ENCODE measurements at regions not wholly inside any gene's neighbourhood (a gene's known extent, or its start where the extent isn't known, plus 50 kb on each side); places are given as distances from the start of the nearest gene placed in this dataset.

GRCh38 chr22:47471406-47471805, 709.0 kb downstream of the TBC1D22A start:
- Histone ChIP-seq H3K4me1 (ENCODE audit: insufficient read depth, low read length) (no peaks in the 10 kb centered on the region), H3K27me3 (ENCODE audit: control insufficient read depth in 1 of 2, insufficient read depth in 2 of 2, low read length in 2 of 2) (no peaks in the 10 kb centered on the region; a peak in 2 of 5 replicates), H3K4me3 (replicated peaks in 1 of 3; ENCODE audit: insufficient read depth in 1 of 3, low read depth in 2 of 3, low read length in 3 of 3) (no peak overlapping the region), H3K79me2 (ENCODE audit: insufficient read depth, low read length) (no peaks in the 10 kb centered on the region), H3K36me3 (replicated peaks in 1 of 2; ENCODE audit: control insufficient read depth in 1 of 2, insufficient read depth in 2 of 2, low read length in 2 of 2) (no peaks in the 10 kb centered on the region), H3K27ac (ENCODE audit: extremely low read length, insufficient read depth, low read length) (no peak overlapping the region), H2AFZ (ENCODE audit: low read length) (no peak overlapping the region), H3K4me2 (ENCODE audit: low read depth, low read length) (no peak overlapping the region), H4K20me1 (ENCODE audit: insufficient read depth, low read length) (no peaks in the 10 kb centered on the region), H3K9ac (ENCODE audit: insufficient read depth, low read depth, low read length) (no peak overlapping the region), H3K9me3 (ENCODE audit: low read length) (no peaks in the 10 kb centered on the region)
- FAIRE-seq, result no peak
- in situ Hi-C loops (cut with HindIII; ENCODE audit: extremely low pct_ligation_motif_present, low pct_unique_long_range_greater_than_20kb), result no loop called here
- ChIA-PET CTCF (ENCODE audit: low intra/inter-chr PET ratio, low total read pairs) (no interaction called here), POLR2A (no interaction called here)
- BruUV-seq (replicated peaks), result no TSS peak
- intact Hi-C loops (cut with micrococcal nuclease; ENCODE audit: unreplicated experiment), result no loop called here
- no peak for ATAC-seq
- no peak for DNase-seq (ENCODE audit: low spot score)
- TF ChIP-seq ZNF260 (CRISPR knock-in tag; IDR thresholded peaks at IDR 0.05; ENCODE audit: borderline replicate concordance, low read depth) (no peak), RAD21 (CRISPR knock-in tag; IDR thresholded peaks at IDR 0.05) (no peak), CBX1 (IDR thresholded peaks at IDR 0.05; ENCODE audit: low read depth) (no peak), HDAC6 (IDR thresholded peaks at IDR 0.05; ENCODE audit: low read depth, low read length) (no peak), ZBTB7B (CRISPR knock-in tag; IDR thresholded peaks at IDR 0.05) (no peak), ZNF20 (CRISPR knock-in tag; IDR thresholded peaks at IDR 0.05) (no peak), DMAP1 (CRISPR knock-in tag; IDR thresholded peaks at IDR 0.05) (no peak), ZFP1 (CRISPR knock-in tag; IDR thresholded peaks at IDR 0.05) (no peak)
- TF ChIP-seq, protein P1, sequence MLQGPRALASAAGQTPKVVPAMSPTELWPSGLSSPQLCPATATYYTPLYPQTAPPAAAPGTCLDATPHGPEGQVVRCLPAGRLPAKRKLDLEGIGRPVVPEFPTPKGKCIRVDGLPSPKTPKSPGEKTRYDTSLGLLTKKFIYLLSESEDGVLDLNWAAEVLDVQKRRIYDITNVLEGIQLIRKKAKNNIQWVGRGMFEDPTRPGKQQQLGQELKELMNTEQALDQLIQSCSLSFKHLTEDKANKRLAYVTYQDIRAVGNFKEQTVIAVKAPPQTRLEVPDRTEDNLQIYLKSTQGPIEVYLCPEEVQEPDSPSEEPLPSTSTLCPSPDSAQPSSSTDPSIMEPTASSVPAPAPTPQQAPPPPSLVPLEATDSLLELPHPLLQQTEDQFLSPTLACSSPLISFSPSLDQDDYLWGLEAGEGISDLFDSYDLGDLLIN (CRISPR knock-in tag; IDR thresholded peaks at IDR 0.05; ENCODE audit: borderline replicate concordance), result no peak
- WGBS (ENCODE audit: low lambda C conversion rate), result 0% methylated on average over 3 of the region's 3 CpGs

DNA sequence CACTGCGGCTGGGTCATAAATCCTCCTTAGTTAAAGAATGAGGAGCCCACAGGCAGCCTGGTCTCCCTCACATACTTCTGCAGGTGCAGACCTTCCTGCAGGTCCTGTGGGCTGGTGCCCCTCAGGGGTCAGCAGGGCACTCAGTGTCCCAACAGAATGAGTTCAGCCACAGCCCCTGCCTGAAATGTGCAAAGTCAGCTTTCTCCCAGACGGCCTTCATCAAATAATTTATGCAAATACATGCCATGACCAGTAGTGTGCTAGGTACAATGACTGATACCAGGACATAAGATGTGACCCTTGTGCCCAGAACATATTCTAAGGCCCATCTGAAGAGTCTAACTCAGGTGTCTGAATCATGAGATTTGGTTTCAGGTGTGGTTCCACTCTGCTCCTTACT, 703.4 kb downstream of the TBC1D22A start:
- Histone ChIP-seq H3K4me1 (ENCODE audit: insufficient read depth, low read length) (no peaks in the 10 kb centered on the region), H3K9me3 (ENCODE audit: low read length) (no peaks in the 10 kb centered on the region), H3K27ac (ENCODE audit: extremely low read length, insufficient read depth, low read length) (no peak overlapping the region), H3K9ac (ENCODE audit: insufficient read depth, low read depth, low read length) (no peak overlapping the region), H2AFZ (ENCODE audit: low read length) (no peak overlapping the region), H3K4me2 (ENCODE audit: low read depth, low read length) (no peak overlapping the region), H3K36me3 (replicated peaks in 1 of 2; ENCODE audit: control insufficient read depth in 1 of 2, insufficient read depth in 2 of 2, low read length in 2 of 2) (no peaks in the 10 kb centered on the region), H3K79me2 (ENCODE audit: insufficient read depth, low read length) (no peaks in the 10 kb centered on the region), H3K27me3 (ENCODE audit: control insufficient read depth in 1 of 2, insufficient read depth in 2 of 2, low read length in 2 of 2) (peaks cover 0 to 1% of the 10 kb centered on the region in 2 experiments; a peak in 2 of 5 replicates), H4K20me1 (ENCODE audit: insufficient read depth, low read length) (no peaks in the 10 kb centered on the region), H3K4me3 (replicated peaks in 1 of 3; ENCODE audit: insufficient read depth in 1 of 3, low read depth in 2 of 3, low read length in 3 of 3) (no peak overlapping the region)
- FAIRE-seq, result no peak
- WGBS (ENCODE audit: low lambda C conversion rate), result 11% methylated on average over 2 of the region's 2 CpGs
- BruUV-seq (replicated peaks), result no TSS peak
- DNase-seq (ENCODE audit: low spot score), result no peak
- ATAC-seq, result no peak
- ChIA-PET POLR2A (no interaction called here), CTCF (ENCODE audit: low intra/inter-chr PET ratio, low total read pairs) (no interaction called here)
- intact Hi-C loops (cut with micrococcal nuclease; ENCODE audit: unreplicated experiment) (no loop called here), in situ Hi-C loops (cut with HindIII; ENCODE audit: extremely low pct_ligation_motif_present, low pct_unique_long_range_greater_than_20kb) (no loop called here)
- TF ChIP-seq ZBTB7A (CRISPR knock-in tag; IDR thresholded peaks at IDR 0.05) (no peak), RFXAP (CRISPR knock-in tag; IDR thresholded peaks at IDR 0.05; ENCODE audit: borderline replicate concordance) (no peak), MAFF (IDR thresholded peaks at IDR 0.05; ENCODE audit: low read depth, low read length) (peak; percentile 55), ARNT2 (CRISPR knock-in tag; IDR thresholded peaks at IDR 0.05; ENCODE audit: low read depth) (no peak), MAFK (conservative IDR thresholded peaks at IDR 0.05 in 1 of 2, IDR thresholded peaks at IDR 0.05 in 1 of 2; ENCODE audit: low read length in 2 of 2) (peak; percentile 52 to 83)

All from HepG2 (cell line).